ENCODE measurements at regions not wholly inside any gene's neighbourhood (a gene's known extent, or its start where the extent isn't known, plus 50 kb on each side); places are given as distances from the start of the nearest gene placed in this dataset.

DNA sequence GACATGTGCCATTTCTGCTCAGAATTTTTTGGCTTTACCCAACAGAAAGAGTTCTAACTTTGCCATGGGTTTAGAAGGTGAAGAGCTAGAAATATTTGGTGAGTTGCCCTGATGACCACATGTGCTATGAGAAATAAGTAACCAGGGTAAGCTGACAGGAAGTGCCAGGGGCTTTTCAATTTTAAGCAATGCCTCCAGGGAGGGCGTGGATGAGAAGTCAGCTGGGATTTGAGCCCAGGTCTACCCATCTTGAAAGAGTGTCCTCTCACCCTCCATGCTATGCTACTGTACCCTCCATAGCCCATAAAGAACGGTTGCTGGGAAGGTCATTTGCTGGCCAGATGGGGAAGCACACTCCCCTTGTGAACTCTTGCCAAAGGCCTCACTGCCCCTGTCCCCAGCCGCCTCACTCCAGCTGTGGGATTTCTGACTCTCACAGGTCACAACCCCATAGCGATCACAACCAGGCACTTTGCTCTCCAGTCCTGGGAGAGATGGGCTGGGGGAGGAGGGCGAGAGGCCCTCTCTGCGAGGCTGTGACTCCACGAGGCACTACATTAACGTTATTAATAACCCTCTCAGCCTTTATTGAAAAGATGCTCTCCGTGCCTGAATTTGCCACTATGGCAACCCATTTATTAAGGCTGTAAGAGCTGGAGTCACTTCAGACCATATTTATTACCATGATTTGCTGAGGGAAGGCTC is 291.1 kb downstream of the DHX35 start (continued):
- TF ChIP-seq REST (IDR thresholded peaks at IDR 0.05; ENCODE audit: unreplicated experiment) = no peak
- no peak for TF ChIP-seq CREB1 (CRISPR knock-in tag; IDR thresholded peaks at IDR 0.05; ENCODE audit: low read depth)
- TF ChIP-seq EZH2phosphoT487 (IDR thresholded peaks at IDR 0.05; ENCODE audit: unreplicated experiment) = no peak
- no peak for TF ChIP-seq ZNF331 (CRISPR knock-in tag; IDR thresholded peaks at IDR 0.05; ENCODE audit: low read depth)
- TF ChIP-seq ETS1 (IDR thresholded peaks at IDR 0.05) = no peak
- TF ChIP-seq EZH2 (IDR thresholded peaks at IDR 0.05; ENCODE audit: low read depth, unreplicated experiment) = no peak
- TF ChIP-seq STAT1 (IDR thresholded peaks at IDR 0.05; ENCODE audit: unreplicated experiment) = no peak
- TF ChIP-seq NANOG (IDR thresholded peaks at IDR 0.05; ENCODE audit: borderline replicate concordance) = no peak
- no peak for TF ChIP-seq JUNB (IDR thresholded peaks at IDR 0.05; ENCODE audit: unreplicated experiment)

DNA sequence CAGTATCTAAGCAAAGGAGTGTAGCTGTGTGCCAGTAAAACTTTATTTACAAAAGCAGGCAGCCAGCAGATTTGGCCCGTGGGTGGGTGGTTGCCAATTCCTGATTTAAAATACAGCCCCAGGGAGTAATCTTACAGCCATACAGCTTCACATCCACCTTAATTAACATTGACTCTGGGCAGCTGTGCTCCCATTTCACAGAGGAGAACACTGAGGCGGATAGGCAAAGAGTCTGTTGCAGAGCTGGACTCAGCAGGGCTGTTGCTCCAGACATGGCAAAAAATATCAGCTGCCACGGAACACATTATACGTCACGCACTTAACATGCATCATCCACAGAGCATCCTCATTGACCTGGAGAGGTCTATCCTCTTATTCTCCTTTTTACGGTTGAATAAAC is 289.9 kb downstream of the DHX35 start:
- DNase-seq (ENCODE audit: low spot score) = no peak
- Histone ChIP-seq H3K4me2 (no peak overlapping the region), H3F3A (replicated peaks; ENCODE audit: low read depth) (no peaks in the 10 kb centered on the region), H3K4me1 (ENCODE audit: insufficient read depth) (no peaks in the 10 kb centered on the region), H3K27ac (ENCODE audit: low read depth) (no peak overlapping the region), H4K20me1 (replicated peaks; ENCODE audit: insufficient read depth) (no peaks in the 10 kb centered on the region), H3K27me3 (ENCODE audit: insufficient read depth) (no peaks in the 10 kb centered on the region), H3K79me2 (replicated peaks; ENCODE audit: insufficient read depth) (no peaks in the 10 kb centered on the region), H3K36me3 (ENCODE audit: insufficient read depth) (no peaks in the 10 kb centered on the region), H3K9me2 (ENCODE audit: insufficient read depth) (no peaks in the 10 kb centered on the region), H3K4me3 (no peak overlapping the region), H2AFZ (no peak overlapping the region)
- H3K4me1 Mint-ChIP-seq = no peaks in the 10 kb centered on the region
- H3K27ac Mint-ChIP-seq = no peak overlapping the region
- no peak overlapping the region for H3K4me3 Mint-ChIP-seq
- peaks cover 2% of the 10 kb centered on the region for H3K27me3 Mint-ChIP-seq (ENCODE audit: insufficient read depth, low read depth, poor library complexity)
- H3K36me3 Mint-ChIP-seq (ENCODE audit: low read depth) = no peaks in the 10 kb centered on the region
- H3K9me3 Mint-ChIP-seq = no peaks in the 10 kb centered on the region
- ATAC-seq = no peak
- no peak for TF ChIP-seq EZH2 (IDR thresholded peaks at IDR 0.05; ENCODE audit: low read depth, unreplicated experiment)
- TF ChIP-seq, protein P1, sequence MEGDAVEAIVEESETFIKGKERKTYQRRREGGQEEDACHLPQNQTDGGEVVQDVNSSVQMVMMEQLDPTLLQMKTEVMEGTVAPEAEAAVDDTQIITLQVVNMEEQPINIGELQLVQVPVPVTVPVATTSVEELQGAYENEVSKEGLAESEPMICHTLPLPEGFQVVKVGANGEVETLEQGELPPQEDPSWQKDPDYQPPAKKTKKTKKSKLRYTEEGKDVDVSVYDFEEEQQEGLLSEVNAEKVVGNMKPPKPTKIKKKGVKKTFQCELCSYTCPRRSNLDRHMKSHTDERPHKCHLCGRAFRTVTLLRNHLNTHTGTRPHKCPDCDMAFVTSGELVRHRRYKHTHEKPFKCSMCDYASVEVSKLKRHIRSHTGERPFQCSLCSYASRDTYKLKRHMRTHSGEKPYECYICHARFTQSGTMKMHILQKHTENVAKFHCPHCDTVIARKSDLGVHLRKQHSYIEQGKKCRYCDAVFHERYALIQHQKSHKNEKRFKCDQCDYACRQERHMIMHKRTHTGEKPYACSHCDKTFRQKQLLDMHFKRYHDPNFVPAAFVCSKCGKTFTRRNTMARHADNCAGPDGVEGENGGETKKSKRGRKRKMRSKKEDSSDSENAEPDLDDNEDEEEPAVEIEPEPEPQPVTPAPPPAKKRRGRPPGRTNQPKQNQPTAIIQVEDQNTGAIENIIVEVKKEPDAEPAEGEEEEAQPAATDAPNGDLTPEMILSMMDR (conservative IDR thresholded peaks at IDR 0.05; ENCODE audit: low read depth in 2 of 2) = no peak
- TF ChIP-seq NANOG (IDR thresholded peaks at IDR 0.05; ENCODE audit: borderline replicate concordance) = no peak
- no peak for TF ChIP-seq EZH2phosphoT487 (IDR thresholded peaks at IDR 0.05; ENCODE audit: unreplicated experiment)
- no peak for TF ChIP-seq STAT1 (IDR thresholded peaks at IDR 0.05; ENCODE audit: unreplicated experiment)
- TF ChIP-seq JUNB (IDR thresholded peaks at IDR 0.05; ENCODE audit: unreplicated experiment) = no peak
- TF ChIP-seq, protein P2, sequence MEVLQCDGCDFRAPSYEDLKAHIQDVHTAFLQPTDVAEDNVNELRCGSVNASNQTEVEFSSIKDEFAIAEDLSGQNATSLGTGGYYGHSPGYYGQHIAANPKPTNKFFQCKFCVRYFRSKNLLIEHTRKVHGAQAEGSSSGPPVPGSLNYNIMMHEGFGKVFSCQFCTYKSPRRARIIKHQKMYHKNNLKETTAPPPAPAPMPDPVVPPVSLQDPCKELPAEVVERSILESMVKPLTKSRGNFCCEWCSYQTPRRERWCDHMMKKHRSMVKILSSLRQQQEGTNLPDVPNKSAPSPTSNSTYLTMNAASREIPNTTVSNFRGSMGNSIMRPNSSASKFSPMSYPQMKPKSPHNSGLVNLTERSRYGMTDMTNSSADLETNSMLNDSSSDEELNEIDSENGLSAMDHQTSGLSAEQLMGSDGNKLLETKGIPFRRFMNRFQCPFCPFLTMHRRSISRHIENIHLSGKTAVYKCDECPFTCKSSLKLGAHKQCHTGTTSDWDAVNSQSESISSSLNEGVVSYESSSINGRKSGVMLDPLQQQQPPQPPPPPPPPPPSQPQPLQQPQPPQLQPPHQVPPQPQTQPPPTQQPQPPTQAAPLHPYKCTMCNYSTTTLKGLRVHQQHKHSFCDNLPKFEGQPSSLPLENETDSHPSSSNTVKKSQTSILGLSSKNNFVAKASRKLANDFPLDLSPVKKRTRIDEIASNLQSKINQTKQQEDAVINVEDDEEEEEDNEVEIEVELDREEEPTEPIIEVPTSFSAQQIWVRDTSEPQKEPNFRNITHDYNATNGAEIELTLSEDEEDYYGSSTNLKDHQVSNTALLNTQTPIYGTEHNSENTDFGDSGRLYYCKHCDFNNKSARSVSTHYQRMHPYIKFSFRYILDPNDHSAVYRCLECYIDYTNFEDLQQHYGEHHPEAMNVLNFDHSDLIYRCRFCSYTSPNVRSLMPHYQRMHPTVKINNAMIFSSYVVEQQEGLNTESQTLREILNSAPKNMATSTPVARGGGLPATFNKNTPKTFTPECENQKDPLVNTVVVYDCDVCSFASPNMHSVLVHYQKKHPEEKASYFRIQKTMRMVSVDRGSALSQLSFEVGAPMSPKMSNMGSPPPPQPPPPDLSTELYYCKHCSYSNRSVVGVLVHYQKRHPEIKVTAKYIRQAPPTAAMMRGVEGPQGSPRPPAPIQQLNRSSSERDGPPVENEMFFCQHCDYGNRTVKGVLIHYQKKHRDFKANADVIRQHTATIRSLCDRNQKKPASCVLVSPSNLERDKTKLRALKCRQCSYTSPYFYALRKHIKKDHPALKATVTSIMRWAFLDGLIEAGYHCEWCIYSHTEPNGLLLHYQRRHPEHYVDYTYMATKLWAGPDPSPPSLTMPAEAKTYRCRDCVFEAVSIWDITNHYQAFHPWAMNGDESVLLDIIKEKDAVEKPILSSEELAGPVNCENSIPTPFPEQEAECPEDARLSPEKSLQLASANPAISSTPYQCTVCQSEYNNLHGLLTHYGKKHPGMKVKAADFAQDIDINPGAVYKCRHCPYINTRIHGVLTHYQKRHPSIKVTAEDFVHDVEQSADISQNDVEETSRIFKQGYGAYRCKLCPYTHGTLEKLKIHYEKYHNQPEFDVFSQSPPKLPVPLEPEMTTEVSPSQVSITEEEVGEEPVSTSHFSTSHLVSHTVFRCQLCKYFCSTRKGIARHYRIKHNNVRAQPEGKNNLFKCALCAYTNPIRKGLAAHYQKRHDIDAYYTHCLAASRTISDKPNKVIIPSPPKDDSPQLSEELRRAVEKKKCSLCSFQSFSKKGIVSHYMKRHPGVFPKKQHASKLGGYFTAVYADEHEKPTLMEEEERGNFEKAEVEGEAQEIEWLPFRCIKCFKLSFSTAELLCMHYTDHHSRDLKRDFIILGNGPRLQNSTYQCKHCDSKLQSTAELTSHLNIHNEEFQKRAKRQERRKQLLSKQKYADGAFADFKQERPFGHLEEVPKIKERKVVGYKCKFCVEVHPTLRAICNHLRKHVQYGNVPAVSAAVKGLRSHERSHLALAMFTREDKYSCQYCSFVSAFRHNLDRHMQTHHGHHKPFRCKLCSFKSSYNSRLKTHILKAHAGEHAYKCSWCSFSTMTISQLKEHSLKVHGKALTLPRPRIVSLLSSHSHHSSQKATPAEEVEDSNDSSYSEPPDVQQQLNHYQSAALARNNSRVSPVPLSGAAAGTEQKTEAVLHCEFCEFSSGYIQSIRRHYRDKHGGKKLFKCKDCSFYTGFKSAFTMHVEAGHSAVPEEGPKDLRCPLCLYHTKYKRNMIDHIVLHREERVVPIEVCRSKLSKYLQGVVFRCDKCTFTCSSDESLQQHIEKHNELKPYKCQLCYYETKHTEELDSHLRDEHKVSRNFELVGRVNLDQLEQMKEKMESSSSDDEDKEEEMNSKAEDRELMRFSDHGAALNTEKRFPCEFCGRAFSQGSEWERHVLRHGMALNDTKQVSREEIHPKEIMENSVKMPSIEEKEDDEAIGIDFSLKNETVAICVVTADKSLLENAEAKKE (CRISPR knock-in tag; IDR thresholded peaks at IDR 0.05) = no peak
- no peak for TF ChIP-seq POLR2AphosphoS5 (IDR thresholded peaks at IDR 0.05; ENCODE audit: low read depth)
